ENCODE measurements at regions not wholly inside any gene's neighbourhood (a gene's known extent, or its start where the extent isn't known, plus 50 kb on each side); places are given as distances from the start of the nearest gene placed in this dataset.

- H3K27me3 Mint-ChIP-seq (ENCODE audit: low read depth in 3 of 3) = peaks cover 3 to 8% (median 4%) of the 10 kb centered on the region in 3 donors
- Histone ChIP-seq H2AFZ (ENCODE audit: insufficient read depth, low read depth, low read length, poor library complexity, severe bottlenecking) (no peak overlapping the region), H3K9me3 (replicated peaks in 1 of 2; ENCODE audit: control insufficient read depth in 1 of 2, insufficient read depth in 1 of 2, low read length in 2 of 2) (no peaks in the 10 kb centered on the region), H3K4me3 (replicated peaks in 1 of 3; ENCODE audit: low read depth in 2 of 3, low read length in 3 of 3) (no peak overlapping the region), H3K36me3 (replicated peaks in 1 of 2; ENCODE audit: control insufficient read depth in 1 of 2, insufficient read depth in 2 of 2, low read length in 2 of 2) (no peaks in the 10 kb centered on the region), H3K4me1 (ENCODE audit: control insufficient read depth in 1 of 2, insufficient read depth in 2 of 2, low read length in 2 of 2) (no peaks in the 10 kb centered on the region), H3K27me3 (ENCODE audit: control insufficient read depth in 2 of 2, insufficient read depth in 2 of 2, low read length in 2 of 2) (no peaks in the 10 kb centered on the region), H3K4me2 (replicated peaks; ENCODE audit: extremely low read depth, low read length, poor library complexity, severe bottlenecking) (no peak overlapping the region), H3K27ac (ENCODE audit: low read depth in 1 of 2, low read length in 2 of 2) (no peak overlapping the region), H4K20me1 (ENCODE audit: insufficient read depth, low read length) (no peaks in the 10 kb centered on the region), H3K9ac (ENCODE audit: insufficient read depth, low read length, poor library complexity, severe bottlenecking) (no peak overlapping the region), H3K79me2 (ENCODE audit: insufficient read depth, low read length) (no peaks in the 10 kb centered on the region)
- intact Hi-C loops (cut with micrococcal nuclease) = no loop called here
- TF ChIP-seq, protein P1, sequence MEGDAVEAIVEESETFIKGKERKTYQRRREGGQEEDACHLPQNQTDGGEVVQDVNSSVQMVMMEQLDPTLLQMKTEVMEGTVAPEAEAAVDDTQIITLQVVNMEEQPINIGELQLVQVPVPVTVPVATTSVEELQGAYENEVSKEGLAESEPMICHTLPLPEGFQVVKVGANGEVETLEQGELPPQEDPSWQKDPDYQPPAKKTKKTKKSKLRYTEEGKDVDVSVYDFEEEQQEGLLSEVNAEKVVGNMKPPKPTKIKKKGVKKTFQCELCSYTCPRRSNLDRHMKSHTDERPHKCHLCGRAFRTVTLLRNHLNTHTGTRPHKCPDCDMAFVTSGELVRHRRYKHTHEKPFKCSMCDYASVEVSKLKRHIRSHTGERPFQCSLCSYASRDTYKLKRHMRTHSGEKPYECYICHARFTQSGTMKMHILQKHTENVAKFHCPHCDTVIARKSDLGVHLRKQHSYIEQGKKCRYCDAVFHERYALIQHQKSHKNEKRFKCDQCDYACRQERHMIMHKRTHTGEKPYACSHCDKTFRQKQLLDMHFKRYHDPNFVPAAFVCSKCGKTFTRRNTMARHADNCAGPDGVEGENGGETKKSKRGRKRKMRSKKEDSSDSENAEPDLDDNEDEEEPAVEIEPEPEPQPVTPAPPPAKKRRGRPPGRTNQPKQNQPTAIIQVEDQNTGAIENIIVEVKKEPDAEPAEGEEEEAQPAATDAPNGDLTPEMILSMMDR (IDR thresholded peaks at IDR 0.05) = no peak
- no peak overlapping the region for H3K4me3 Mint-ChIP-seq
- no peaks in the 10 kb centered on the region for H3K36me3 Mint-ChIP-seq
- 55% methylated on average over 4 of the region's 4 CpGs for WGBS (ENCODE audit: insufficient coverage)
- H3K4me1 Mint-ChIP-seq = no peaks in the 10 kb centered on the region
- no peak for DNase-seq
- H3K9me3 Mint-ChIP-seq = peaks cover 0 to 2% (median 0%) of the 10 kb centered on the region in 7 donors
- H3K27ac Mint-ChIP-seq = no peak overlapping the region
Measured at GRCh38 chrX:151510203-151510602, 53.3 kb upstream of the PASD1 start.

DNA sequence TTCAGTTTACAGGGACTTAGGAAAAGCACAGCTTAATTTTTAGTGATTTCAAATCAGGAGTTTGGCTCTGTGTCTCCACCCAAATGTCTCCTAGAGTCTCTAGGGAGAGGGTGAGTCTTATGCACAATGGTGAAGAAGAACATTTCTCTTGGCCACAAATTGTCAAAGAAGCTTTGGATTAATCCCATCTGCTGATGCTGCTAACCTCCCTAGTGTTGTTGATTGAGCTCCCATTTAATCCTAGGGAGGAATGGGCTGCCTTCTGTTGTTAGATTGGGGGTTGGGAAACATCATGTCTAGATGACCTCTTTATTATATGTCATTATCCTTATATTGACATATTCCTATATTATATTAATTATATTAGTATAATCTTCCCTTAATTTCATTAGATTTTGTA is 50.0 kb upstream of the PASD1 start:
- Mint-ChIP-seq H3K9me3 (peaks cover 0 to 6% (median 0%) of the 10 kb centered on the region in 7 donors), H3K4me1 (no peaks in the 10 kb centered on the region)
- no peak for DNase-seq

More for the DNA sequence above, 50.0 kb upstream of the PASD1 start:
- Histone ChIP-seq H3K9me3 (replicated peaks in 1 of 2; ENCODE audit: control insufficient read depth in 1 of 2, insufficient read depth in 1 of 2, low read length in 2 of 2) (no peaks in the 10 kb centered on the region), H3K36me3 (replicated peaks in 1 of 2; ENCODE audit: control insufficient read depth in 1 of 2, insufficient read depth in 2 of 2, low read length in 2 of 2) (no peaks in the 10 kb centered on the region), H3K79me2 (ENCODE audit: insufficient read depth, low read length) (no peaks in the 10 kb centered on the region), H3K4me3 (replicated peaks in 1 of 3; ENCODE audit: low read depth in 2 of 3, low read length in 3 of 3) (no peak overlapping the region), H3K9ac (ENCODE audit: insufficient read depth, low read length, poor library complexity, severe bottlenecking) (no peak overlapping the region), H4K20me1 (ENCODE audit: insufficient read depth, low read length) (no peaks in the 10 kb centered on the region), H3K4me1 (ENCODE audit: control insufficient read depth in 1 of 2, insufficient read depth in 2 of 2, low read length in 2 of 2) (no peaks in the 10 kb centered on the region), H3K27me3 (ENCODE audit: control insufficient read depth in 2 of 2, insufficient read depth in 2 of 2, low read length in 2 of 2) (no peaks in the 10 kb centered on the region), H3K4me2 (replicated peaks; ENCODE audit: extremely low read depth, low read length, poor library complexity, severe bottlenecking) (no peak overlapping the region), H3K27ac (ENCODE audit: low read depth in 1 of 2, low read length in 2 of 2) (no peak overlapping the region), H2AFZ (ENCODE audit: insufficient read depth, low read depth, low read length, poor library complexity, severe bottlenecking) (no peak overlapping the region)
- Mint-ChIP-seq H3K4me3 (no peak overlapping the region), H3K27ac (no peak overlapping the region), H3K27me3 (ENCODE audit: low read depth in 3 of 3) (peaks cover 1 to 8% (median 6%) of the 10 kb centered on the region in 3 donors), H3K36me3 (no peaks in the 10 kb centered on the region)
- TF ChIP-seq, protein P1 (IDR thresholded peaks at IDR 0.05) = no peak
- intact Hi-C loops (cut with micrococcal nuclease) = no loop called here
